GM21737 (cell line): ENCODE measurements at regions not wholly inside any gene's neighbourhood (a gene's known extent, or its start where the extent isn't known, plus 50 kb on each side); places are given as distances from the start of the nearest gene placed in this dataset.
"Not testable (repeated sequence)": the region's sequence is repeated elsewhere in the genome, so short reads cannot be mapped to it uniquely, and the experiment has no call there.

Experiments
- ATAC-seq: cut with Tn5 transposase; IDR thresholded peaks from one replicate; pipeline ENCODE4 v1.9.1; 2021; ENCODE audit warnings: mild to moderate bottlenecking, moderate library complexity; ENCODE audit not compliant: unreplicated experiment

DNA sequence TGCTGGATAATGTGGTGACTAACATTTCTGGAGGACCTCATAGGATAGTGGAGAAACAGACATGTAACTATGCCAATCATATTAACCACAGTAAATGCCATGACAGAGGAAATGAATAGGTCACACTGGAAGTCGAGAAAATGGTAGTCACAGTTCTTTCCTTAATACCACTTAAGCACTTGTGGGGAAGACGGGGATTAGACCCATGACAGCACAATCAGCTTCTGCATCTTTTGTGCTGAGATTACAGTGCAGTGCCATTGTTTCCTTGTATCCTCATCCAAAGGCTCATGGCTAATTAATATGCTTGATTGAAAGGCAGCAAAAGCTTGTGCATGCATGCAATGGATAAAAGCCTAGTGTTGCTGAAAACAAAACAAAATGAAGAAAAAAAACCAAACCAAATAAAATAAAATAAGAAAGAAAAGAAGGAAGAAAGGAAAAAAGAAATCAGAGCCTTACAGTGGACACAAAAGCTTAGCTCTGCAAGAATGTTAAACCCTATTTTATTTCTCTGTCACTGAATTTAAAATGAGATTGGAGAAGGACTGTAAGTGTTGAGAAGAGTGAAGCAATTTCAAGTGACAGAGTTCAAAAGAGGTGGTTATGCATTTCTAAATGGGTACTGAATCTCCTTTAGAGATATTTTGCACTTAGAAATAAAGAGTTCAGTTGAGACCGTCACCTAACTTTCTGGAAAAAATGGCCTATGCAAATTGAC, 1011.9 kb downstream of the CDH8 start:
- ATAC-seq: no peak

DNA sequence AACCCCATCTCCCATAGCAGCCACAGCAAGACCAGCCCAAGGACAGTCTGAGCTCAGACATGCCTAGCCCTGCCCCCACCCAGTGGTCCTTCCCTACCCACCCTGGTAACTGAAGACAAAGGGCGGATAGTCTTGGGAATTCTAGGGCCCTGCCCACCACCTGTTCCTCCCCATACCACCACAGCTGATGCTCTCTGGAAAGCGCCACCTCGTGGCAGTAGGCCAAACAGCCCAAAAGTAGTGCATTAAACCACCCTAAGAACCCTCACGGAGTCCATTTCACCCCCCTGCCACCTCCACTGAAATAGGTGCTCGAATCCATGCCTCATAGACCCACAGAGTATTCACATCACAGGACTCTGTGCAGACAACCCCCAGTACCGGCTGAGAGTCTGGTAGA, 1021.4 kb downstream of the CDH8 start:
- ATAC-seq: no peak

DNA sequence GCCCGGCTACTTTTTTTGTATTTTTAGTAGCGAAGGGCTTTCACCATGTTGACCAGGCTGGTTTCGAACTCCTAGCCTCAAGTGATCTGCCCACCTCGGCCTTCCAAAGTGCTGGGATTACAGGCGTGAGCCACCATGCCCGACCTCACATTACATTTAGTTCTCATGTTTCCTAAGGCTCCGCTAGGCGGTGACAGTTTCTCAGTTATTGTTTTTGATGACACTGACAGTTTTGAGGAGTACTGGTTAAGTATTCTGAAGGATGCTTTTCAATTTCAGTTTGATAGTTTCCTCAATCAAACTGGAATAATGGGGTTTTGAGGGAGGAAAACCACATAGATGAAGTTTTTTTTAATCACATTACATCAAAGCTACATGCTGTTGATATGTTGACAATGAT, 1028.5 kb downstream of the CDH8 start:
- no peak for ATAC-seq

DNA sequence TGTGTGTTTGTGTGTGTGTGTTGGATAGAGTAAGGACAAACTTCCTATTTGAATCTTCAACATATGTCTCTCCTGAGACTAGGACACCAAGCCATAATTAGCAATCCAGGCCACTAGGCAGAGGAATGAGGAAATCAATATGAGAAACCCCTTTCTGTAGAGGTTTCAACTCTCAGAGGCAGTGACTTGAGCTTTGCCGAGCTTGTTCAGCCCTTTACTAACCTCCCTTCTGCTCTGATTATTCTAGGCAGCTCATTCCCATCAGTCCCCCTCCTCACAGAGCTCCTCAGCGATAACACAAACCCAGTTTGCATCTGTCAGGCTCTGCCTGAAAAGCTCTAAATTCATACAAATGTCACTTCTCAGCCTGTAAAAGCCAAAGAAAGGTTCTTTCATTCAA, 1030.3 kb downstream of the CDH8 start:
- ATAC-seq: no peak

DNA sequence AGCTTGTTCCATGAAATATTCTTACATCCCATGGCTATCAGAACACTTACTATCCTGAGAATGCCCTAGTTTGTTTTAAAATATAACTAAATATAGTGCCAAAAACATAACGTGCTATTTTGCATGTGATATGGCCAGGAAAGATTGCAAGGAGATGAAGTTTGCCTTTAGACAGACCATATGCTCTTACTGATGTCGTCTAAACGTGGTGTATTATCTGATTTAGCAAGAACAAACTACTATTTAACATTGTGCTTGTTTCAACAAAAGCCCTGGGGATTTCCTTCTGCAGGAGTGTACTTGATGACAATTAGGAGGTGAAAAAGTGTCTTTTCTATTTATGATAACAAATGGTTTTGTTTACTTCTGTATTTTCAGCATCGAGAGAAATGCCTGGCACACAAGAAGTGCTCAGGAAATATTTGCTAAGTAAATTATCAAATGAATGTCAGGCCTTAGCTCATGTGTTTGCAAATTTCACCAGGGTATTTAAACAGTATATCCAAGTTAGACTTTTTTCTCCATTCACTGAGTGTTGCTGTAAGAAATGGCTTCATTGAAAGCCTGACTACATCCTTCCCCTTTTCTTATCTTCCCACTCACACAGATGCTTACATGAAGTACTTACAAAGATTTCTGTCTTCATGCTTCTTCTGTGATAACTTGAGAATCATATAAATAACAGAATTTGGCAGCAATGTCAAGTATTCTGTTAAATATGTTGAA, 1033.6 kb downstream of the CDH8 start:
- ATAC-seq: no peak

DNA sequence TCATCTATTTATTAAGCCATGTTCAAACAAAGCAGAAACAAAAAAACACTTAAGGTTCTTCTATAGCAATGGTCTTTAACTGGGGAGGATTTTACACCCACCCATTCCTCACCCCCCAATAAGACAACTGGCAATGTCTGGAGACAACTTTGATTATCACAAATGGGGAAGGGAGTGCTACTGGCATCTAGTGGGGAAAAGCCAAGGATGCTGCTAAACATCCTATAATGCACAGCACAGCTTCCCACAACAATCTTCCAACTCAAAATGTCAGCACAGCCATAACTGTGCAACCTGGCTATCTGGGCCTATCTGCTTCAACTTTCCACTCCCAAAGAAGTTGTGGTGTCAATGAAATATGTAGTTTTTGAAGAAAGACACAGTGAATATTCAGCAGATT, 1044.4 kb downstream of the CDH8 start:
- ATAC-seq: no peak

DNA sequence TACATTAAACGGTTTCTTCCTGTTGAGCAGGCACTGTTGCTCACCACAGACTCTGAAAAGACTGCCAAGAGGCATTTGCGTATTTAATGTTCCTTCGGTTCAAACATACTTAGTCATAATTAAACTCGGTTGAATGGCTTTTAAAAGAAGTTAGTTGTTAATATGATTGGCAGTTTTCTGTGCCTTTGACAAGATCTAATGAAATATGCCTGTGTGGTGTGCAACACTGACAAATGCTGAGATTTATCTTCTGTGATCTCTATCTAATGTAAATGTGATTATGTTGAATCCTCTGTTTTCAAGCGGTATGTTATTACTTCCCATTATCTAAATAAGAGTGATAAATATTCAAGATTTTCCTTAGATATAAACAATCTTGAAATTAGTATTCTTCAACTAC, 1046.6 kb downstream of the CDH8 start:
- ATAC-seq: no peak

DNA sequence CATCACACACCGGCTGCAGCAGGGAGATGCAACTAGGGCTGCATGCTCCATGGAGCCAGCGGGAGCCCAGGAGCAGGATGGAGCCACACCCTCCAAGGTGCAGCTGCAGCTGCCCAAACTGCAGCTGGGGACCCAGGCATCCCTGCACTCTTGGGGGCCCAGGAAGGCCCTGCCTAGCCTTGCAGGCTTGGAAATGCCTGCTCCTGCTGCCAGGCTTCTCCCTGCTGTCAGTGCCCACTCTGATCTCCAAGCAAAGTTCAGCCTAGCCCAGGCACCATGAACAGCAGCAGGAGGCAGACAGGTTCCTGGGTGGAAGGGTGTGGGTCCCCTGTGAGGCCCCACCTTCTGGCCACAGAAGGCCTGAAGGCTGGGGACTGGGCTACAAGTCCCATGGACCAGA, 1057.1 kb downstream of the CDH8 start:
- ATAC-seq: no peak

DNA sequence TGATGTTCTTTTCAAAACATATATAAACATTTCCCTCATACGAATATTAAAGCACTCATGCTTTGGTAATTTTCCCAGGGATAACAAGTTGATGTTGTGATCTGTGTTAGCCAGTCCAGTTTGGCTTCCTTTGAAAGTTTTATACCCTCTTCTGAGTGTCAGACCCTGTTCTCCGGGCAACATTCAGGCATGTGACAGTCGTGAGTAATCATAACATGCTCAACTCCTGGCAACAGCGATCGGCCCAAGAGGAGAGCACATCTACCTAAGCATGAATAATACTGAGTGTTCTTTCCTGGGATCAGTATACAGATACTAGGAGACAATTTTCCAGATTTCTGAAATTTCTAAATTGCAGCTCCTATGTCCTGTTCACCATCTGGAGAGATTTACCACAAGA, 1086.4 kb downstream of the CDH8 start:
- no peak for ATAC-seq

DNA sequence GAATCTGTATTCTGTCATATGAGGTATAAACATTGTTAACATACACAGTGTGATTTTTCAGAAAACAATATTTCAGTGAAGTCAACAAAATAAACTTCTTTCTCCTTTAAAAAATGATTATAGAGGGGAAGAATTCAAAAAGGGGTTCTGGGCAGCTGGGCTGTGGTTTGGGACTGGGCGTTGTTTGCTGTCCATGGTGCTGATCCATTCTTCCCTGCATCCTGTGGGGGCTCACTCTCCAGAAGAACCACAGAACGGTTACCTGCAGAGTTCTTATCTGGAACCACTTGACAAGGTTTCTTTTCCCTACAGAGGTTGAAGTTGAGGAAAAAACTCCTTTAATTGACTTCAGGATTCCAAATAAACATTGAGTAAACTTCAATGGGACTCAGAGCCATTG, 1091.0 kb downstream of the CDH8 start:
- no peak for ATAC-seq

DNA sequence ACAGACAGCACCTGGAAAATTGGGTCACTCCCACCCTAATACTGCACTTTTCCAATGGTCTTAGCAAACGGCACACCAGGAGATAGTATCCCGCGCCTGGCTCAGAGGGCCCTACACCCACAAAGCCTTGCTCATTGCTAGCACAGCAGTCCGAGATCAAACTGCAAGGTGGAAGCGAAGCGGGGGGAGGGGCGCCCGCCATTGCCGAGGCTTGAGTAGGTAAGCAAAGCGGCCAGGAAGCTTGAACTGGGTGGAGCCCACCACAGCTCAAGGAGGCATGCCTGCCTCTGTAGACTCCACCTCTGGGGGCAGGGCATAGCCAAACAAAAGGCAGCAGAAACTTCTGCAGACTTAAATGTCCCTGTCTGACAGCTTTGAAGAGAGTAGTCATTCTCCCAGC, 1100.0 kb downstream of the CDH8 start:
- not testable (repeated sequence) for ATAC-seq

DNA sequence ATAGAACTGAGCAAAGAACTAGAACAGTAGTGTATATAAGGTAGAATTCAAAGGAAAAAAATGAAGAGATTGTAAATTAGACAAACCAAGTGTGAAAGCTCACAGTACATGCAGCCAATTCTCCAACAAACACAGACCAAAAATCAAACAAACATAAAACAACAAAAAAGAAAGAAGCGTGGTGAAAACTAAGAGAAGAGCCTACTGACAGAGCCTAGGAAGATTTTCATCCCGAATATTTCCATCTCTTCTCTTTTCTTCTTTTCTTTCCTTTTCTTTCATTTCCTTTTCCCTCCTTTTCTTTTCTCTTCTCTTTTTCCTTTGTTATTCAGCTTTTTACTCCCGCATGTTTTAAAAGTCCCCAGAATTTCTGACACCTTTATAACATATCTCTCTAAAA, 1103.6 kb downstream of the CDH8 start:
- ATAC-seq: no peak

DNA sequence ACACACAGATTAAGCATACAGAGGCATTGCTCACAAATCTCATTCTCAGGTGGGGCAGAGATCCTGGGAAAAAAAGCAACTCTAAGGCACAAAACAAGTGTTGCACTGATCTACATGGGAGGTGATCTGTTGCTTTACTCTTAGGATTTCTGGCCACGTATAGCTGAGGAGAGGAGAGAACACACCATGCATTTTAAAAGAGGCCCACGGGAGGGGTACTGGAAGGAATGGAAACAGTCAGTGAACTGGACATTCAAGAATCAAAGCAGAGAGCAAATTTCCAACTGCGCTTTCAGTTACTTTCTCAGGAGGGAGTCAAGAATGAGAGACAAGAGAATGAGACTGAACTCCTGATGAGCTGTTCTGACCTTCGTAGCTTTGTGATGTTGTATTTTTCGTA, 1105.9 kb downstream of the CDH8 start:
- ATAC-seq: no peak

DNA sequence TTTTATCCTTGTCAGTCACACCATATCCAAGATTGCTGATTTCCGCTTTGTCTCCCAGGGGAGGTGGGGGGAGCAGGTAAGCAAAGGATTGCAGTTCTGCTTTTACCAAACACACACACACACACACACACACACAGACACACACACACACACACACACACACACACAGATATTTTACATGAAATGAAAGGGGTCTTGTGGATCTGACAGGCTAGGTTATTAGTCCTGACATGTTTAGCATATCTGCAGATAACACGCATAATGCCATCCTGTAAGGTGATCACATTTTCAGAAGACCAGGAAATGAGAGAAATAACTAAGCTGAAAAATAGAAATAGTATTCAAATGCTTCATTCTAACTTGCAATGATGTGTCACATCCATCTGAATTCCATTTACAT, 1113.3 kb downstream of the CDH8 start:
- no peak for ATAC-seq

DNA sequence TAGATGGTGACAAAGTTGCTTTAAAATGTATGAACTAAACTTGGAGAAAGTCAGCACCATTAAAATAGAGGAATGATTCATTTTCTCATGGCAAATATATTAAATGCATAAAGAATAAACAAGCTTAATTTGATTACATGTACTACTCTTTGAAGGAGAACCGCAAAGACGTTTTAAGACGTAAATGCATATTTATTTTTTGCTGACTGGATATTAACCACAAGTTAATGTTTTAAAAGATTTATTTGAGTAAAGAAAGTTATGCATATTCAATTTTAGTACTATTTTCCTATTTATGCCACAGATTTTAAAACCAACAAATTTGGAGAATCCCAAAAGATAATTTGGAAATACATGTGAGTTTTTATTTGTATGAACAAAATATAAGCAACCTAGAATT, 1121.9 kb downstream of the CDH8 start:
- ATAC-seq: no peak

DNA sequence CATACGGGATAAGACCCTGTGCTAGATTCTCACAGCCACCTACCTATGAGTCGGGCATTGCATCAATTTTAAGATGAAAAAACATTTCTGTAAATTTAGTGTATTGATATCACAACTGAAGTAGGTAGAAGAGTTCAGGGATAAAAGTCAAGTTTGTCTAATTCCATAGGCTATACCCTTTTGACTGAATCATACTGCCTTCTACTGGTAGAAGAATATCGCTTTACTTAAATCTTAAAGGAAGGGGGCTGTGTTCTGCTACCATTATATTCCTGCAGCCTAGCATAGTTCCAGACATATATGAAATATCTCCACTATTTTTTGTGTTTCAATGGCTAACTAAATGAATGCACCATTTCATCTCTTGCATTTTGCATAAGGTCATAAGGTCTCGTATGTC, 1128.6 kb downstream of the CDH8 start:
- ATAC-seq: no peak

DNA sequence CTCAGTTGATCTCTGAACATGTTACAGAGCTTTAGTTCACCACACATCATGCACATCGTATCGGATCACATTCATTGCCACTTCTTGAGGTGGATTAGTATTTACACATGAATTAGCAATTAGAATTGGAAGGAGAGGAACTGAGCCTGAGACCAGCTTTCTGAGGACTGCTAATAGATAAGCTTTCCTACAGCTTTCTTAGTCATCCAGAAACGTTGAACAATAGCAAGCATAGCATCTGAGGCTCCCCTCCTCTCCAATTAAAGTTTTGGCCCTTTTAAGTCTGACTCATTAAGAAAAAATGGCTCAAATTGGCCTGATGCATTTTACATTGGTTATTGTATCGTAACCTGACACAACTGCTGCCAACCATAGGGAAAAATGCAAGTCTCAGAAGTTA, 1130.4 kb downstream of the CDH8 start:
- no peak for ATAC-seq

DNA sequence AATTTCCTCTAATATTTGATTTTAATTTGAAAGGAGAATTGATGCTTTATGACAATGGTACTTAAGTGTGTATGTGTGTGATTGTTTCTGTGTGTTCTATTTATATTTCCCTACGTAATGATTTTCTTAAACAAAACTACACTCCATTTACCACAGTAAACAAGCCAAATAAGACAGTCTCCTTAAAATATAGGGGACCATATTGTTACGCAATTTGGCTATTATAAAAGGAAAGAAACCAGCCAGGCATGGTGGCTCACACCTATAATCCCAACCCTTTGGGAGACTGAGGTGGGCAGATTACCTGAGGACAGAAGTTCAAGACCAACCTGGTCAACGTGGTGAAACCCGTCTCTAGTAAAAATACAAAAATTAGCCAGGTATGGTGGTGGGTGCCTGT, 1134.1 kb downstream of the CDH8 start:
- ATAC-seq: no peak

DNA sequence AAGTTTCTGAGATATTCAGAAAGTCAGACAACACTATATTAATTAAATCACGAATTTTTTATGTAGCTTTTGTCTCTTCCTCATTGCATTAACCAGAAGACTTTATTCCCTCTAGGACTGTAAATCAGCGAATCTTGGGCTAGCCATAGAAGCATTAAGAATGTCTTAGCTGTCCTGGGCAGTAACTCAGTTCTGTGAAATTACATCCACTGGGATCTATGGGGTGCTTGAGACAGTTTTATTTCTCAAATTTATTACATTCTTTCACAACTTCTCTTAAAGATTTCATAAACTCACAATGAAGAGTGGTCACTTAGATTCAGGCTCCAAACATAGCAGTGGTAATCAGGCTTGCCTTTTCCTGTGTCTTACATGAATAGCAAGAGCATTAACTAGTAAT, 1153.4 kb downstream of the CDH8 start:
- ATAC-seq: no peak

DNA sequence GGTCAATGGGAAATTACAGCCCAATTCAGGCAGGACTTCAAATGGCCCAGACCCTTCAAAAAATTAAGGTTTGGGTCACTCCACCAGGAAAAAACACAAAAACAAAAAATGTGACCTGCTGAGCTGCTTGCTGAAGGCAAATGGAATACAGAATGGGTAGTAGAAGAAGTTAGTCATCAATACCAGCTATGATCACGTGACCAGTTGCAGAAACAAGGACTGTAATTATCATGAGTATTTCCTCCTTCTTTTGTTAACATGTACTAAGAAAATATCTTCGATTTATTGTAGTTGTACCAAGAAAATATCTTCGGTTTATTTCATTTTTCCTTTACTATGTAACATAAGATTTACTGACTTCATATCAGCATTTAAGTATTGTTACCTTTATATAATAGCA, 1183.6 kb downstream of the CDH8 start:
- no peak for ATAC-seq

DNA sequence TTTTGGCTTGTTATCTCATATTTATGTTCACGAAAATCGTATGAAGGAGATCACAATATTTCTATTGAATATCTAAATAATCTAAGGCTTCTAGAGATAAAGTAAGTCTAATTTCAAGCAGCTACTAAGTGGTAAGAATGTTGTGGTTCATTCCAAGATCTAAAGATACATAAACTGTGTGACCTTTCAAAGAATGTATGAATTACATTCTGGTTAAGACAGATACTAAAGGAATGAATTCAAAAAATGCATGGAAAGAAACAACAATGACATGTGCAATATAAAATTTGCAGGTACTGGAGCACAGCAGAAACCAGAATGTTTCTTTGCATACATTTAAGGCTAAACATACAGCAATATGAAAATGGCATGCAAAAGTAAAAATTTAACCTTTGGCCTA, 1214.6 kb downstream of the CDH8 start:
- ATAC-seq: no peak

DNA sequence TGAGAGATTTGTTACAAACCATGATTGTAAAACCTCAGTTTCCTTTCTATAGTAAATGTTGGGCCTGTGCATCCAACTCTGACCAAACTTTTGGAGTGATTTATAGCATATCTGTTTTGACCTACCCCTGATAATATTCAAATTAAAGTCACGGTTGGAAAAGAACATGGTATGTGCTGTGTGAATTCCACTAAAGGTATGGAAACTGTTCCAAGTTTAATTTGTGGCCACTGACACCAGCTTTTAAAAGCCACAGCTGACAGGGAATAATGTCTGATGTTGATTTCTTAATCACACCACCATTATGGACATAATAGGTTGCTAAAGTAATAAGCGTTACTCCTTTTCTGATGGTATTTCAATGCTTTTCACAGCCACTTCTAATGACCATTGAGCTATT, 1215.9 kb downstream of the CDH8 start:
- ATAC-seq: no peak

DNA sequence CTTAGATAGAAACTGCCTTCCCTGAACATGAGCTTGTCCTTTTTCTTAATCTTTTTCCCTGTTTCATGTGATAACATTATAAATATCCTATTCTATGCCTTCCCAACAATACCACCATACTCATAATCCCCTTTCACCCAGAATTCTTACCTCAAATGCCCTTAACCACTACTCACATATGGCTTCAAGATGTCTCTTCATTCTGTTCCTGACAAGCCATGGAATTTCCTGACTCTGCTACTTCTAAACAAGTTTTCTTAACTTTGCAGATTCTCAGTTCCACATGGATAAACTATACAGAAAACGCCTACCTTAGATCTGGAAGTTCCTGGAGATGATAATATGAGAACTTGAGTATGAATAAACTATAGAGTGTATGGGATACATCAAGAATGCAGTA, 1217.8 kb downstream of the CDH8 start:
- ATAC-seq: no peak
